H1 (cell line): ENCODE measurements at regions not wholly inside any gene's neighbourhood (a gene's known extent, or its start where the extent isn't known, plus 50 kb on each side); places are given as distances from the start of the nearest gene placed in this dataset.

ENCODE experiments used
- CTCF ChIA-PET: fragments of 300-600 bp; sonication (Branson Sonifier 250); formaldehyde crosslinking; loops from one replicate; lab custom pipeline; 2021; ENCODE audit not compliant: partially characterized antibody; lab: Charles Lee
- POLR2A ChIA-PET: fragments of 300-600 bp; sonication (Branson Sonifier 250); formaldehyde crosslinking; loops from one replicate; lab custom pipeline; 2021; ENCODE audit warnings: inconsistent platforms; ENCODE audit not compliant: partially characterized antibody; lab: Charles Lee
- DNase-seq, 2 experiments: peaks; one replicate each; pipeline versions ENCODE4 v3.0.0 to v3.0.0-alpha.2; 2010 to 2022; ENCODE audit warnings: low spot score in 2 of 2, low read depth in 1 of 2, mixed read lengths in 1 of 2
- FAIRE-seq: peaks from 2 replicates; lab custom pipeline; 2011; peaks lifted over from hg19 to GRCh38; lab: Jason Lieb, UNC
- H2AFZ ChIP-seq: 2 replicates; pipeline ENCODE4 v1.8.1; 2012; ENCODE audit warnings: low read length, inconsistent platforms
- H2AK5ac ChIP-seq: 2 replicates; pipeline ENCODE4 v1.6.1; 2013; ENCODE audit warnings: low read depth, low read length
- H2BK120ac ChIP-seq: replicated peaks from 2 replicates; pipeline ENCODE3; 2013; ENCODE audit warnings: low read depth, low read length, inconsistent platforms
- H2BK12ac ChIP-seq: 2 replicates; pipeline ENCODE4 v1.6.1; 2013; ENCODE audit warnings: low read depth, low read length
- H2BK15ac ChIP-seq: 2 replicates; pipeline ENCODE4 v1.6.1; 2013; ENCODE audit warnings: low read length
- H2BK20ac ChIP-seq: 2 replicates; pipeline ENCODE4 v1.6.1; 2013; ENCODE audit warnings: low read length
- H2BK5ac ChIP-seq: 2 replicates; pipeline ENCODE4 v1.6.1; 2013; ENCODE audit warnings: low read depth, low read length
- H3K14ac ChIP-seq: 2 replicates; pipeline ENCODE4 v1.6.1; 2013; ENCODE audit warnings: inconsistent platforms; ENCODE audit not compliant: insufficient read length
- H3K18ac ChIP-seq: 2 replicates; pipeline ENCODE4 v1.6.1; 2013; ENCODE audit warnings: low read length; ENCODE audit errors: extremely low read depth
- H3K23ac ChIP-seq: 2 replicates; pipeline ENCODE4 v1.6.1; 2013; ENCODE audit warnings: inconsistent platforms; ENCODE audit not compliant: insufficient read length
- H3K23me2 ChIP-seq: 2 replicates; pipeline ENCODE4 v1.6.1; 2013; ENCODE audit warnings: low read depth, low read length
- H3K27ac ChIP-seq: 2 replicates; pipeline ENCODE4 v1.6.1; 2011; ENCODE audit warnings: low read depth, low read length, inconsistent platforms
- H3K27me3 ChIP-seq, 4 experiments: replicated peaks in 1 of 4; 1 replicate in 1 of 4; 2 replicates in 3 of 4; pipeline versions ENCODE4 v1.6.1 to v1.8.1; 2011 to 2013; ENCODE audit warnings: low read length in 3 of 4, mild to moderate bottlenecking in 3 of 4, inconsistent platforms in 2 of 4, mixed read lengths in 2 of 4, moderate library complexity in 1 of 4; ENCODE audit not compliant: control insufficient read depth in 3 of 4, insufficient read depth in 3 of 4; ENCODE audit errors: extremely low read depth in 1 of 4
- H3K36me3 ChIP-seq, 4 experiments: 2 replicates each; pipeline versions ENCODE4 v1.6.1 to v1.8.1; 2011 to 2013; ENCODE audit warnings: mild to moderate bottlenecking in 4 of 4, low read length in 3 of 4, moderate library complexity in 2 of 4, control low read depth in 1 of 4, inconsistent platforms in 1 of 4; ENCODE audit not compliant: insufficient read depth in 4 of 4, control insufficient read depth in 2 of 4
- H3K4ac ChIP-seq: replicated peaks from 2 replicates; pipeline ENCODE3; 2013; ENCODE audit warnings: low read length, low read depth, mixed read lengths, inconsistent platforms; ENCODE audit not compliant: insufficient read length
- H3K4me1 ChIP-seq, 4 experiments: replicated peaks in 1 of 4; 1 replicate in 1 of 4; 2 replicates in 3 of 4; pipeline versions ENCODE4 v1.6.1 to v1.8.1; 2011 to 2013; ENCODE audit warnings: low read length in 3 of 4, inconsistent platforms in 2 of 4, mixed read lengths in 1 of 4; ENCODE audit not compliant: insufficient read depth in 4 of 4, control insufficient read depth in 3 of 4
- H3K4me2 ChIP-seq, 2 experiments: 2 replicates each; pipeline versions ENCODE4 v1.6.1 to v1.8.1; 2011 to 2013; ENCODE audit warnings: low read depth in 2 of 2, low read length in 2 of 2, control low read depth in 1 of 2, inconsistent platforms in 1 of 2, mild to moderate bottlenecking in 1 of 2; ENCODE audit not compliant: insufficient read depth in 1 of 2
- H3K4me3 ChIP-seq, 4 experiments: fragments of 200-600, 300-600 bp in 1 of 4; sonication (generic), shearing (Covaris generic), sonication (Bioruptor Twin) in 1 of 4; 2 replicates each; pipeline versions ENCODE4 v1.5.1 to v1.8.1; 2011 to 2016; ENCODE audit warnings: low read length in 4 of 4, low read depth in 3 of 4, control low read depth in 2 of 4, inconsistent platforms in 2 of 4, mild to moderate bottlenecking in 2 of 4, mixed read lengths in 1 of 4, moderate library complexity in 1 of 4; ENCODE audit not compliant: insufficient read depth in 2 of 4; ENCODE audit errors: extremely low read depth in 1 of 4
- H3K56ac ChIP-seq: replicated peaks from 2 replicates; pipeline ENCODE3; 2013; ENCODE audit warnings: low read depth, mild to moderate bottlenecking, mixed read lengths, low read length, inconsistent platforms; ENCODE audit not compliant: insufficient read length
- H3K79me1 ChIP-seq: 2 replicates; pipeline ENCODE4 v1.6.1; 2013; ENCODE audit warnings: low read depth, low read length, control low read depth
- H3K79me2 ChIP-seq, 2 experiments: 2 replicates each; pipeline versions ENCODE4 v1.6.1 to v1.8.1; 2012 to 2013; ENCODE audit warnings: low read length in 2 of 2, mild to moderate bottlenecking in 2 of 2, inconsistent platforms in 1 of 2; ENCODE audit not compliant: insufficient read depth in 2 of 2, control insufficient read depth in 1 of 2
- H3K9ac ChIP-seq, 4 experiments: replicated peaks in 1 of 4; 1 replicate in 1 of 4; 2 replicates in 3 of 4; pipeline versions ENCODE4 v1.6.1 to v1.8.1; 2011 to 2013; ENCODE audit warnings: low read depth in 3 of 4, low read length in 3 of 4, control low read depth in 2 of 4, mild to moderate bottlenecking in 2 of 4, moderate library complexity in 2 of 4, inconsistent platforms in 1 of 4; ENCODE audit errors: extremely low read depth in 1 of 4
- H3K9me3 ChIP-seq, 2 experiments: 2 replicates each; pipeline versions ENCODE4 v1.6.1 to v1.8.1; 2012 to 2013; ENCODE audit warnings: mild to moderate bottlenecking in 2 of 2, moderate library complexity in 2 of 2, control low read depth in 1 of 2, inconsistent platforms in 1 of 2, low read depth in 1 of 2, low read length in 1 of 2, mixed read lengths in 1 of 2; ENCODE audit not compliant: insufficient read depth in 2 of 2
- H4K20me1 ChIP-seq, 2 experiments: replicated peaks in 1 of 2; 2 replicates each; pipeline versions ENCODE3 to v1.8.1; 2011 to 2013; ENCODE audit warnings: inconsistent platforms in 2 of 2, low read length in 2 of 2, mild to moderate bottlenecking in 1 of 2; ENCODE audit not compliant: insufficient read depth in 2 of 2, control insufficient read depth in 1 of 2
- H4K5ac ChIP-seq: 2 replicates; pipeline ENCODE4 v1.6.1; 2013; ENCODE audit warnings: low read length, low read depth, mixed read lengths, inconsistent platforms; ENCODE audit not compliant: insufficient read length
- H4K8ac ChIP-seq: 2 replicates; pipeline ENCODE4 v1.8.0; 2013; ENCODE audit warnings: mild to moderate bottlenecking, moderate library complexity, low read length, inconsistent platforms; ENCODE audit not compliant: insufficient read depth; ENCODE audit errors: extremely low read depth
- H4K91ac ChIP-seq: replicated peaks from 2 replicates; pipeline ENCODE3; 2013; ENCODE audit warnings: low read length, mixed read lengths, inconsistent platforms; ENCODE audit not compliant: insufficient read length
- TAF7 ChIP-seq: optimal IDR thresholded peaks from 2 replicates; pipeline ENCODE3; 2011; ENCODE audit warnings: low read depth, mild to moderate bottlenecking, inconsistent platforms, low read length, moderate library complexity, borderline replicate concordance
- WGBS, 2 experiments: shearing (Covaris generic) in 1 of 2; methylation state at CpG; one replicate each; pipeline versions ENCODE4 v1.1.6 to v1.1.7; 2013 to 2015; ENCODE audit warnings: low lambda C conversion rate in 2 of 2, mixed read lengths in 2 of 2, inconsistent platforms in 1 of 2, low coverage in 1 of 2, missing lambda C conversion rate in 1 of 2; ENCODE audit not compliant: insufficient replicate concordance in 2 of 2, insufficient coverage in 1 of 2, insufficient read length in 1 of 2; ENCODE audit errors: extremely low coverage in 1 of 2, missing lambda C conversion rate in 1 of 2; 5-methylcytosine and 5-hydroxymethylcytosine counted together

DNA sequence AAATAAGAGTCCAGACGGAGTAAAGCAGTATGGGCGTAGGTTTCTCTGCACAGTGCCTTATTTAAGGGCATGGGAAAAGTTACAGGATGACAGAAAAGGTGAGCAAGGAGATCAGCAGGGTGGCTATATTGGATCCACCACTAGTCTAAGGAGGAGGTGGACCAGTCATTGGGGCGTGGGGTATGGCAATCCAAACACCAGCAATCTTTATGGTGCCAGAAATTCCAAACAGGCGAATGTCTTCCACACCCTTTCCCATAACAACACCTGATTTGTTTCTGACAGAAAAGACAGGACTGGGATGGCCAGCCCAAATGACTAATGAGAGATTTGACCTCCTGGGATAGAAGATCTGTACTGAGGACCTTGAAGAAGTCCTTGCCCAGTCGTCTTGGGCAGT, 181.8 kb upstream of the MBL2 start:
- peak overlapping the region; percentile 43; the same call in 1 of the 2 replicates for H2BK20ac ChIP-seq
- no peaks in the 10 kb centered on the region for H3K23me2 ChIP-seq
- peaks cover 0 to 5% (median 0%) of the 10 kb centered on the region in 4 experiments; a peak in 2 of 7 replicates for H3K4me1 ChIP-seq
- no peak overlapping the region; the same call in 1 of the 2 replicates for H3K18ac ChIP-seq
- H3K14ac ChIP-seq, result no peak overlapping the region
- H3K23ac ChIP-seq, result no peak overlapping the region
- no peak overlapping the region for H3K56ac ChIP-seq
- peak overlapping the region; percentile 80; the same call in 1 of the 2 replicates for H2BK12ac ChIP-seq
- 95% methylated on average over 5 of the region's 5 CpGs; no CpG with 5 or more reads in 1 of the 2 experiments for WGBS, 2 experiments
- no peak overlapping the region for H4K5ac ChIP-seq
- no peak overlapping the region for H3K9ac ChIP-seq
- H3K4ac ChIP-seq, result no peak overlapping the region
- H2AK5ac ChIP-seq, result no peak overlapping the region
- H3K79me2 ChIP-seq, result no peaks in the 10 kb centered on the region
- no peaks in the 10 kb centered on the region for H3K27me3 ChIP-seq
- POLR2A ChIA-PET, result no interaction called here
- no peak overlapping the region for H3K4me2 ChIP-seq
- H2AFZ ChIP-seq, result no peak overlapping the region
- no peak overlapping the region for H4K8ac ChIP-seq
- H3K4me3 ChIP-seq, result no peak overlapping the region
- no peak overlapping the region for H2BK120ac ChIP-seq
- DNase-seq, result no peak
- H3K9me3 ChIP-seq, result no peaks in the 10 kb centered on the region; a peak in 1 of 4 replicates
- no peak overlapping the region for H3K27ac ChIP-seq
- no peaks in the 10 kb centered on the region for H4K20me1 ChIP-seq
- H3K79me1 ChIP-seq, result no peaks in the 10 kb centered on the region
- CTCF ChIA-PET, result interaction anchor here (1.0 kb wide), 1 partner anchor 255 kb away, joined by 3 read pairs; no protein-coding TSS in a partner anchor
- no peak overlapping the region for H2BK5ac ChIP-seq
- 0 out of 2 replicates have a peak overlapping the region, but pooled peaks have one; percentile 36 for H2BK15ac ChIP-seq
- FAIRE-seq, result no peak
- H4K91ac ChIP-seq, result no peak overlapping the region
- H3K36me3 ChIP-seq, result peaks cover 0 to 3% (median 1%) of the 10 kb centered on the region in 4 experiments; a peak in 2 of 8 replicates
- no peak for TF ChIP-seq TAF7
